AG10803 (cell line): ENCODE measurements at regions not wholly inside any gene's neighbourhood (a gene's known extent, or its start where the extent isn't known, plus 50 kb on each side); places are given as distances from the start of the nearest gene placed in this dataset.
A peak's percentile ranks its signal among the peaks of the same experiment; 100 is the strongest.

ENCODE experiments used
- DNase-seq: peaks from one replicate; pipeline ENCODE4 v3.0.0; 2010; ENCODE audit warnings: low read depth
- H3K4me3 ChIP-seq: 2 replicates; pipeline ENCODE4 v1.5.1; 2011; ENCODE audit warnings: mild to moderate bottlenecking, low read length, control low read depth
- CTCF ChIP-seq: conservative IDR thresholded peaks from 2 replicates; pipeline ENCODE4 v1.5.1; 2011; ENCODE audit warnings: mild to moderate bottlenecking, low read length, control low read depth, inconsistent platforms

GRCh38 chr10:108757946-108758345 lies 1165.4 kb downstream of the XPNPEP1 start:
- no peak for TF ChIP-seq CTCF
- no peak for DNase-seq
- no peak overlapping the region for H3K4me3 ChIP-seq

- no peak for TF ChIP-seq CTCF
Measured at GRCh38 chr10:108755646-108756045, 1167.7 kb downstream of the XPNPEP1 start.

GRCh38 chr10:108753326-108753725 lies 1170.0 kb downstream of the XPNPEP1 start:
- TF ChIP-seq CTCF, result no peak
- DNase-seq, result no peak
- no peak overlapping the region for H3K4me3 ChIP-seq

More at GRCh38 chr10:108755646-108756045, 1167.7 kb downstream of the XPNPEP1 start:
- H3K4me3 ChIP-seq, result no peak overlapping the region
- DNase-seq, result peak; percentile 13

GRCh38 chr10:108749042-108749441 lies 1174.3 kb downstream of the XPNPEP1 start:
- DNase-seq, result no peak
- no peak for TF ChIP-seq CTCF
- no peak overlapping the region for H3K4me3 ChIP-seq

GRCh38 chr10:108736111-108736510 lies 1187.2 kb downstream of the XPNPEP1 start:
- TF ChIP-seq CTCF, result no peak
- no peak for DNase-seq

GRCh38 chr10:108735380-108735779 lies 1187.9 kb downstream of the XPNPEP1 start:
- H3K4me3 ChIP-seq, result no peak overlapping the region
- peak; percentile 63 for DNase-seq
- no peak for TF ChIP-seq CTCF

More at GRCh38 chr10:108736111-108736510, 1187.2 kb downstream of the XPNPEP1 start:
- H3K4me3 ChIP-seq, result no peak overlapping the region

GRCh38 chr10:108721874-108722273 lies 1201.4 kb downstream of the XPNPEP1 start:
- no peak overlapping the region for H3K4me3 ChIP-seq
- DNase-seq, result no peak
- no peak for TF ChIP-seq CTCF
